CD8-positive, alpha-beta memory T cell (primary cell): ENCODE measurements at regions not wholly inside any gene's neighbourhood (a gene's known extent, or its start where the extent isn't known, plus 50 kb on each side); places are given as distances from the start of the nearest gene placed in this dataset.

Experiments used
- CTCF ChIA-PET: fragments of 350-600 bp; sonication (Branson Sonifier 250); formaldehyde crosslinking; loops from one replicate; lab custom pipeline; 2021; ENCODE audit warnings: antibody characterized with exemption; lab: Charles Lee
- POLR2A ChIA-PET: fragments of 350-600 bp; sonication (Branson Sonifier 250); formaldehyde crosslinking; loops from one replicate; lab custom pipeline; 2021; ENCODE audit warnings: antibody characterized with exemption; lab: Charles Lee
- DNase-seq, 5 donors: peaks; one replicate each; pipeline versions ENCODE4 v3.0.0 to v3.0.0-alpha.2; 2020 to 2022; ENCODE audit warnings: mixed read lengths in 1 of 5
- H3K27ac ChIP-seq: one replicate; pipeline ENCODE4 v1.7.0; 2013; ENCODE audit warnings: low read depth, mild to moderate bottlenecking, low read length, moderate library complexity
- H3K27me3 ChIP-seq: 2 replicates; pipeline ENCODE4 v1.7.0; 2013; ENCODE audit warnings: low read length, mild to moderate bottlenecking; ENCODE audit not compliant: insufficient read depth, poor library complexity, severe bottlenecking
- H3K36me3 ChIP-seq: 2 replicates; pipeline ENCODE4 v1.7.0; 2013; ENCODE audit warnings: mild to moderate bottlenecking, low read length, moderate library complexity; ENCODE audit not compliant: insufficient read depth
- H3K4me1 ChIP-seq: 2 replicates; pipeline ENCODE4 v1.7.0; 2013; ENCODE audit warnings: mild to moderate bottlenecking, low read length, moderate library complexity; ENCODE audit not compliant: insufficient read depth
- H3K4me3 ChIP-seq: 2 replicates; pipeline ENCODE4 v1.7.0; 2013; ENCODE audit warnings: mild to moderate bottlenecking, low read length
- H3K9me3 ChIP-seq: 2 replicates; pipeline ENCODE4 v1.7.0; 2013; ENCODE audit warnings: mild to moderate bottlenecking, low read length
- H3K27ac Mint-ChIP-seq, 8 donors: one replicate each; pipeline ENCODE4 v1.8.0; 2020 to 2021; ENCODE audit warnings: mixed read lengths in 8 of 8, mild to moderate bottlenecking in 6 of 8, inconsistent platforms in 3 of 8, moderate library complexity in 3 of 8
- H3K27me3 Mint-ChIP-seq, 2 donors: one replicate each; pipeline ENCODE4 v1.8.0; 2020 to 2021; ENCODE audit warnings: mixed read lengths in 2 of 2, mild to moderate bottlenecking in 1 of 2, moderate library complexity in 1 of 2
- H3K36me3 Mint-ChIP-seq, 3 donors: one replicate each; pipeline ENCODE4 v1.8.0; 2020 to 2021; ENCODE audit warnings: mixed read lengths in 3 of 3, inconsistent platforms in 1 of 3, mild to moderate bottlenecking in 1 of 3
- H3K4me1 Mint-ChIP-seq, 3 donors: one replicate each; pipeline ENCODE4 v1.8.0; 2020 to 2021; ENCODE audit warnings: mixed read lengths in 3 of 3, inconsistent platforms in 1 of 3, mild to moderate bottlenecking in 1 of 3
- H3K4me3 Mint-ChIP-seq, 7 donors: one replicate each; pipeline ENCODE4 v1.8.0; 2020 to 2021; ENCODE audit warnings: mixed read lengths in 7 of 7, mild to moderate bottlenecking in 6 of 7, moderate library complexity in 4 of 7, inconsistent platforms in 2 of 7
- H3K9me3 Mint-ChIP-seq, 5 donors: one replicate each; pipeline ENCODE4 v1.8.0; 2020 to 2022; ENCODE audit warnings: mixed read lengths in 5 of 5, mild to moderate bottlenecking in 3 of 5, moderate library complexity in 2 of 5, inconsistent platforms in 1 of 5

GRCh38 chr16:73670836-73671820 lies 623.2 kb upstream of the ZFHX3 start:
- Histone ChIP-seq H3K27me3 (no peaks in the 10 kb centered on the region), H3K27ac (no peak overlapping the region), H3K4me3 (no peak overlapping the region), H3K4me1 (no peaks in the 10 kb centered on the region), H3K36me3 (no peaks in the 10 kb centered on the region), H3K9me3 (no peaks in the 10 kb centered on the region)
- Mint-ChIP-seq H3K4me3 (no peak overlapping the region), H3K36me3 (no peaks in the 10 kb centered on the region), H3K9me3 (peaks cover 5 to 19% (median 8%) of the 10 kb centered on the region in 5 donors), H3K27ac (no peak overlapping the region), H3K27me3 (no peaks in the 10 kb centered on the region), H3K4me1 (no peaks in the 10 kb centered on the region)
- no peak for DNase-seq
- ChIA-PET CTCF (no interaction called here), POLR2A (no interaction called here)

- ChIA-PET POLR2A (no interaction called here), CTCF (no interaction called here)
- Mint-ChIP-seq H3K9me3 (peaks cover 5 to 16% (median 7%) of the 10 kb centered on the region in 5 donors), H3K36me3 (no peaks in the 10 kb centered on the region), H3K27ac (no peak overlapping the region), H3K4me3 (no peak overlapping the region), H3K4me1 (no peaks in the 10 kb centered on the region), H3K27me3 (no peaks in the 10 kb centered on the region)
- H3K27me3 ChIP-seq, result no peaks in the 10 kb centered on the region
- no peak for DNase-seq
- no peaks in the 10 kb centered on the region for H3K4me1 ChIP-seq
- H3K4me3 ChIP-seq, result no peak overlapping the region
- H3K36me3 ChIP-seq, result no peaks in the 10 kb centered on the region
- H3K9me3 ChIP-seq, result no peaks in the 10 kb centered on the region
- H3K27ac ChIP-seq, result no peak overlapping the region
Measured at GRCh38 chr16:73669535-73670274, 621.8 kb upstream of the ZFHX3 start.

DNA sequence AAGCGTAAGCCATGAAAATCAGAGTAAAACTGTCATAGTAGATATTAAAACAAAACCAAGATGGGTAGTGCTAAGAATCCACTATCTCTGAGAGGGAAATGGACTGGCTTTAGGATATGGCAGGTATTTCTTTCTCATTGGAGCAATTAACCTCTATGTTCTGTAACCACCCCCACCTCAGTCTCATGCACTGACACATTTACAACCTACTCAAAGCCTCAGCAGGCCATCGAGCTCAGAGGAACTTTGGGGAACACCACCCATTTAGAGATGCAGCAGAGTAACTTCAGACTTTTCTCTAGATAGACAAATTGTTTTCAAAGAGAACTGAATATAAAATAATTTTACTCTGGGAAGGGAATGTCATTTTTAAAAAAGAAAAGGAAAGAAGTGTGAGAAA lies 615.8 kb upstream of the ZFHX3 start:
- no peaks in the 10 kb centered on the region for H3K27me3 ChIP-seq
- no peak overlapping the region for H3K4me3 Mint-ChIP-seq
- no peaks in the 10 kb centered on the region for H3K36me3 Mint-ChIP-seq

DNA sequence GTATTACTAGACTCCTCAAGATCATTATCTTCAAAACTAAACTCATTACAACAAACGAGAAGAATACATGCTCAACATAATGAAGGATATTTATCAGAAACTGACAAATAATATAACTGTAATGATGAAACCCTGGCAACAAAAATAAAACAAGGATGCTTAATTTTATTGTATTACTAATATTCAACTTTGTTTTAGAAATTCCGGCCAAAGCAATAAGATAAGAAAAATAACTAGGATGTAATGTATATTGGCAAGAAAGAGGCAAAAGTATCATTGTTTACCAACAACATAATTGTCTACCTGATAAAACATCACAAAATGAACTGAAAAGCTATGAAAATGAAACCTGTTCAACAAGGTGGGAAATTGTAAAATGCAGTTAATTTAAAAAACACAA lies 588.3 kb upstream of the ZFHX3 start:
- peaks cover 0 to 2% of the 10 kb centered on the region in 2 donors for H3K27me3 Mint-ChIP-seq
- Histone ChIP-seq H3K4me3 (no peak overlapping the region), H3K27ac (no peak overlapping the region), H3K9me3 (no peaks in the 10 kb centered on the region), H3K4me1 (no peaks in the 10 kb centered on the region), H3K27me3 (no peaks in the 10 kb centered on the region), H3K36me3 (no peaks in the 10 kb centered on the region)
- CTCF ChIA-PET, result no interaction called here
- peaks cover 0 to 21% (median 6%) of the 10 kb centered on the region in 5 donors for H3K9me3 Mint-ChIP-seq
- no peak for DNase-seq
- H3K4me1 Mint-ChIP-seq, result no peaks in the 10 kb centered on the region
- POLR2A ChIA-PET, result no interaction called here
- H3K36me3 Mint-ChIP-seq, result no peaks in the 10 kb centered on the region
- no peak overlapping the region for H3K27ac Mint-ChIP-seq
- H3K4me3 Mint-ChIP-seq, result no peak overlapping the region

More for the DNA sequence above, 615.8 kb upstream of the ZFHX3 start:
- Histone ChIP-seq H3K9me3 (no peaks in the 10 kb centered on the region), H3K4me3 (no peak overlapping the region), H3K4me1 (no peaks in the 10 kb centered on the region), H3K36me3 (no peaks in the 10 kb centered on the region), H3K27ac (no peak overlapping the region)
- H3K9me3 Mint-ChIP-seq, result peaks cover 2 to 10% (median 7%) of the 10 kb centered on the region in 5 donors
- POLR2A ChIA-PET, result no interaction called here
- DNase-seq, result no peak
- H3K4me1 Mint-ChIP-seq, result no peaks in the 10 kb centered on the region
- CTCF ChIA-PET, result no interaction called here
- H3K27me3 Mint-ChIP-seq, result no peaks in the 10 kb centered on the region
- H3K27ac Mint-ChIP-seq, result no peak overlapping the region

DNA sequence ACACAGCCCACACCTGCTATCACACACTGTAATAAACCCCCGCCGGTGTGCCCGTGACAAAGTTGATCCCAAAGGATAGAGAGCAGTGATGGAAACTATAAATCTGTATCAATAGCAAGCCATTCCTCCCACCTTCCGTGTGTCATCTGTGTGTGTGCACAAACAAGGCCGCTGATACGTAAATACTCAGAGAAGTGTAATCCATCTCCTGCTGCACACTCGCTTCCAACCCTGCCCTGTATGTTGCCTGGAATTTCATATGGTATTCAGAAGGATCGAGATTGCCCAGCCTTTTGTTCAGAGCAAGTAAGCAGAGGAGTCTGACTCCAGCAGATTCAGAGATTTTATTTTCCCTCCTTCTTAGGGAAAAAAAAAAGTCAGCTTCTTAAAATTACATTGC lies 581.1 kb upstream of the ZFHX3 start:
- no peak overlapping the region for H3K4me3 ChIP-seq
- no peak for DNase-seq
- Mint-ChIP-seq H3K27ac (no peak overlapping the region), H3K4me3 (no peak overlapping the region), H3K9me3 (peaks cover 1 to 20% (median 7%) of the 10 kb centered on the region in 5 donors), H3K27me3 (no peaks in the 10 kb centered on the region), H3K4me1 (no peaks in the 10 kb centered on the region), H3K36me3 (peaks cover 0 to 4% (median 0%) of the 10 kb centered on the region in 3 donors)
- CTCF ChIA-PET, result no interaction called here
- no peaks in the 10 kb centered on the region for H3K4me1 ChIP-seq
- H3K27me3 ChIP-seq, result no peaks in the 10 kb centered on the region
- H3K36me3 ChIP-seq, result no peaks in the 10 kb centered on the region
- POLR2A ChIA-PET, result no interaction called here
- no peak overlapping the region for H3K27ac ChIP-seq
- H3K9me3 ChIP-seq, result no peaks in the 10 kb centered on the region

GRCh38 chr16:73617738-73618137 lies 569.8 kb upstream of the ZFHX3 start:
- Mint-ChIP-seq H3K27ac (peak overlapping the region in 1 of 8 donors; percentile 81), H3K27me3 (peaks cover 0 to 2% of the 10 kb centered on the region in 2 donors), H3K4me3 (no peak overlapping the region), H3K36me3 (no peaks in the 10 kb centered on the region), H3K9me3 (peaks cover 0 to 5% (median 2%) of the 10 kb centered on the region in 5 donors), H3K4me1 (no peaks in the 10 kb centered on the region)
- Histone ChIP-seq H3K4me3 (no peak overlapping the region), H3K27ac (no peak overlapping the region), H3K27me3 (no peaks in the 10 kb centered on the region), H3K9me3 (no peaks in the 10 kb centered on the region), H3K36me3 (no peaks in the 10 kb centered on the region), H3K4me1 (no peaks in the 10 kb centered on the region)
- no peak for DNase-seq
- POLR2A ChIA-PET, result no interaction called here
- CTCF ChIA-PET, result no interaction called here

GRCh38 chr16:73616770-73617169 lies 568.8 kb upstream of the ZFHX3 start:
- no peak overlapping the region for H3K4me3 ChIP-seq
- H3K27me3 Mint-ChIP-seq, result peaks cover 0 to 2% of the 10 kb centered on the region in 2 donors
- ChIA-PET CTCF (no interaction called here), POLR2A (no interaction called here)
- no peak overlapping the region for H3K27ac ChIP-seq
- H3K36me3 ChIP-seq, result no peaks in the 10 kb centered on the region
- H3K36me3 Mint-ChIP-seq, result no peaks in the 10 kb centered on the region
- H3K27me3 ChIP-seq, result no peaks in the 10 kb centered on the region
- no peak overlapping the region for H3K4me3 Mint-ChIP-seq
- H3K4me1 ChIP-seq, result no peaks in the 10 kb centered on the region
- H3K9me3 Mint-ChIP-seq, result peaks cover 0 to 5% (median 2%) of the 10 kb centered on the region in 5 donors
- H3K9me3 ChIP-seq, result no peaks in the 10 kb centered on the region
- no peak for DNase-seq
- no peaks in the 10 kb centered on the region for H3K4me1 Mint-ChIP-seq
- no peak overlapping the region for H3K27ac Mint-ChIP-seq

- no peak overlapping the region for H3K27ac ChIP-seq
- no peak overlapping the region for H3K4me3 ChIP-seq
- no peaks in the 10 kb centered on the region for H3K4me1 ChIP-seq
- ChIA-PET POLR2A (no interaction called here), CTCF (no interaction called here)
- no peaks in the 10 kb centered on the region for H3K27me3 ChIP-seq
- no peak for DNase-seq
- H3K9me3 ChIP-seq, result no peaks in the 10 kb centered on the region
- H3K27me3 Mint-ChIP-seq, result peaks cover 0 to 2% of the 10 kb centered on the region in 2 donors
- H3K4me3 Mint-ChIP-seq, result no peak overlapping the region
- no peak overlapping the region for H3K27ac Mint-ChIP-seq
- H3K36me3 Mint-ChIP-seq, result no peaks in the 10 kb centered on the region
- H3K36me3 ChIP-seq, result no peaks in the 10 kb centered on the region
- H3K9me3 Mint-ChIP-seq, result peaks cover 0 to 5% (median 1%) of the 10 kb centered on the region in 5 donors
- no peaks in the 10 kb centered on the region for H3K4me1 Mint-ChIP-seq
Measured at GRCh38 chr16:73616166-73616753, 568.3 kb upstream of the ZFHX3 start.
